22Rv1 (cell line): ENCODE measurements at regions not wholly inside any gene's neighbourhood (a gene's known extent, or its start where the extent isn't known, plus 50 kb on each side); places are given as distances from the start of the nearest gene placed in this dataset.

Experiments used
- CTCF ChIP-seq: fragments of 450-650 bp; IDR thresholded peaks from 2 replicates; pipeline ENCODE4 v1.5.1; 2017; ENCODE audit warnings: mild to moderate bottlenecking
- ZFX ChIP-seq: fragments of 450-650 bp; IDR thresholded peaks from 2 replicates; pipeline ENCODE4 v1.6.1; 2017; ENCODE audit warnings: antibody characterized with exemption, borderline replicate concordance

DNA sequence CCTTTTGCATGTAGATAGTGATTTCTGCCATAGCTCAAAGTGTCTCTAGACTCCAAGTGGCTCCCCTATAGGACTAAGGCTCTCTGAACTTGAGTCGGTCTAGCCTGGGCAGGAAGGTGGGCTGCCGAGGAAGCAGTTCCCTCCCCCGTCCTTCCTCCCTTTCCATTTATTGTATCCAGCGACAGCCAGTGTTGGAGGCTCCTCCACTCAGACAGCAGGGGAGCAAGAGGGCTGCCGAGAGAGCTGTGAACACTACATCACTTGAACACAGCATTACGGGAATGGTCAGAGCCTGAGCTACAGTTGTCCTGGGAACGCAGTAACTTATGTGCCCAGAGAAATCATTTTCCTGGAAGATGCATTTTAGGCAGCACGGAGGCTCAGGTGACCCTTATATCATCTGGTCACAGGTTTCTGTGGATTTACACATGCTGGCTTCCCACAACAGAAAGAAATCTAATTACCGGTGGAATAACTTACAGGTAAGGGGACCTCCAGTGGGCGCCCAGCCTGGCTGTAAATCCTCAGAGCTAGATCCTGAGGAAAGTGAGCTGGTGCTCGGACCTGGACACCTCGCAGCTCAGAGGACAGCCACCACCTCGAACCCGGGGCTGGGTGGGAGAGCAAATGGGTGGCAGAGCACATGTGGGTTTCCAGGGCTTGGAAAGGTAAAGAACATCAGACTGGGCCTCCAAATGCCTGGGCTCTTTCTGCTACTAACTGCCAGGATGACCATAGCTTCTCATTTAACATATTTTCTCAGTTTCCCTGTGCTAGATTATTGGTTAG, 197.1 kb downstream of the UACA start:
- TF ChIP-seq CTCF (no peak), ZFX (no peak)
